GM23338 (cell line): ENCODE measurements at regions not wholly inside any gene's neighbourhood (a gene's known extent, or its start where the extent isn't known, plus 50 kb on each side); places are given as distances from the start of the nearest gene placed in this dataset.

Experiments
- ATAC-seq: fragments of 200-7000 bp; cut with Tn5 transposase; 3 replicates; pipeline ENCODE4 v1.9.1; 2020
- DNase-seq: peaks from one replicate; pipeline ENCODE4 v3.0.0-alpha.2; 2015; ENCODE audit warnings: low spot score
- H2AFZ ChIP-seq: fragments of 200-600 bp; sonication (generic); 2 replicates; pipeline ENCODE4 v1.8.0; 2016; ENCODE audit warnings: antibody characterized with exemption, mild to moderate bottlenecking, moderate library complexity
- H3F3A ChIP-seq: fragments of 200-600 bp; sonication (generic); replicated peaks from 2 replicates; pipeline ENCODE4 v1.8.0; 2017; ENCODE audit warnings: antibody characterized with exemption, mixed run types, low read depth
- H3K27ac ChIP-seq: fragments of 200-600 bp; sonication (generic); 2 replicates; pipeline ENCODE4 v1.6.1; 2016; ENCODE audit warnings: low read depth
- H3K27me3 ChIP-seq: fragments of 200-600 bp; sonication (generic); 2 replicates; pipeline ENCODE4 v1.8.0; 2016; ENCODE audit warnings: mild to moderate bottlenecking, mixed run types, moderate library complexity; ENCODE audit not compliant: insufficient read depth
- H3K36me3 ChIP-seq: fragments of 200-600 bp; sonication (generic); 2 replicates; pipeline ENCODE4 v1.8.0; 2016; ENCODE audit warnings: mild to moderate bottlenecking; ENCODE audit not compliant: insufficient read depth
- H3K4me1 ChIP-seq: fragments of 200-600 bp; sonication (generic); 2 replicates; pipeline ENCODE4 v1.8.0; 2016; ENCODE audit warnings: mild to moderate bottlenecking, moderate library complexity; ENCODE audit not compliant: insufficient read depth
- H3K4me2 ChIP-seq: fragments of 200-600 bp; sonication (generic); 2 replicates; pipeline ENCODE4 v1.7.1; 2017; ENCODE audit warnings: mixed run types
- H3K4me3 ChIP-seq: fragments of 200-600 bp; sonication (generic); 2 replicates; pipeline ENCODE4 v1.6.1; 2016; ENCODE audit warnings: mixed run types
- H3K79me2 ChIP-seq: fragments of 200-600 bp; sonication (generic); replicated peaks from 2 replicates; pipeline ENCODE4 v1.8.0; 2017; ENCODE audit warnings: mild to moderate bottlenecking; ENCODE audit not compliant: insufficient read depth
- H3K9me2 ChIP-seq: fragments of 200-600 bp; sonication (generic); 2 replicates; pipeline ENCODE4 v1.8.0; 2017; ENCODE audit not compliant: insufficient read depth
- H4K20me1 ChIP-seq: fragments of 200-600 bp; sonication (generic); replicated peaks from 2 replicates; pipeline ENCODE4 v1.8.0; 2017; ENCODE audit warnings: mild to moderate bottlenecking; ENCODE audit not compliant: insufficient read depth
- H3K27ac Mint-ChIP-seq: 2 replicates; pipeline ENCODE4 v1.8.0; 2020; ENCODE audit warnings: inconsistent platforms, mild to moderate bottlenecking, moderate library complexity, mixed read lengths
- H3K27me3 Mint-ChIP-seq: 3 replicates; pipeline ENCODE4 v1.8.0; 2022; ENCODE audit warnings: low read depth, mild to moderate bottlenecking, moderate library complexity, mixed read lengths, inconsistent platforms; ENCODE audit not compliant: insufficient read depth, poor library complexity
- H3K36me3 Mint-ChIP-seq: 3 replicates; pipeline ENCODE4 v1.8.0; 2021; ENCODE audit warnings: low read depth, mild to moderate bottlenecking, inconsistent platforms, moderate library complexity, mixed read lengths
- H3K4me1 Mint-ChIP-seq: 3 replicates; pipeline ENCODE4 v1.8.0; 2020; ENCODE audit warnings: mild to moderate bottlenecking, inconsistent platforms, mixed read lengths
- H3K4me3 Mint-ChIP-seq: 3 replicates; pipeline ENCODE4 v1.8.0; 2021; ENCODE audit warnings: moderate library complexity, mild to moderate bottlenecking, inconsistent platforms, mixed read lengths
- H3K9me3 Mint-ChIP-seq: 3 replicates; pipeline ENCODE4 v1.8.0; 2020; ENCODE audit warnings: moderate library complexity, mild to moderate bottlenecking, inconsistent platforms, mixed read lengths
- CREB1 ChIP-seq: fragments of 250-450 bp; sonication (Bioruptor Pico); IDR thresholded peaks from 2 replicates; pipeline ENCODE4 v1.5.0; 2020; ENCODE audit warnings: low read depth, mild to moderate bottlenecking, moderate library complexity
- CTCF ChIP-seq, 2 experiments: fragments of 200-600 bp in 1 of 2; sonication (generic) in 1 of 2; conservative IDR thresholded peaks; 2 replicates each; pipeline versions ENCODE4 v1.5.1 to v1.6.1; 2016 to 2017; ENCODE audit warnings: antibody characterized with exemption in 2 of 2, low read depth in 2 of 2, mild to moderate bottlenecking in 2 of 2, moderate library complexity in 1 of 2
- ETS1 ChIP-seq: IDR thresholded peaks from 2 replicates; pipeline ENCODE4 v1.6.1; 2016; ENCODE audit warnings: antibody characterized with exemption
- EZH2 ChIP-seq: fragments of 200-600 bp; sonication (generic); IDR thresholded peaks from one replicate; pipeline ENCODE4 v1.8.0; 2017; ENCODE audit warnings: antibody characterized with exemption, mild to moderate bottlenecking, low read depth; ENCODE audit not compliant: unreplicated experiment
- EZH2phosphoT487 ChIP-seq: fragments of 200-600 bp; sonication (generic); IDR thresholded peaks from one replicate; pipeline ENCODE4 v1.8.1; 2018; ENCODE audit warnings: antibody characterized with exemption; ENCODE audit not compliant: unreplicated experiment
- JUNB ChIP-seq: IDR thresholded peaks from one replicate; pipeline ENCODE4 v1.6.1; 2016; ENCODE audit warnings: antibody characterized with exemption; ENCODE audit not compliant: unreplicated experiment
- POLR2AphosphoS5 ChIP-seq: IDR thresholded peaks from 2 replicates; pipeline ENCODE4 v1.6.1; 2016; ENCODE audit warnings: antibody characterized with exemption, low read depth
- REST ChIP-seq: IDR thresholded peaks from one replicate; pipeline ENCODE4 v1.6.1; 2018; ENCODE audit warnings: antibody characterized with exemption; ENCODE audit not compliant: unreplicated experiment
- ZNF114 ChIP-seq: fragments of 250-450 bp; sonication (Bioruptor Pico); IDR thresholded peaks from 2 replicates; pipeline ENCODE4 v1.5.0; 2020; ENCODE audit warnings: mild to moderate bottlenecking, moderate library complexity
- ZNF331 ChIP-seq: fragments of 250-450 bp; sonication (Bioruptor Pico); IDR thresholded peaks from 2 replicates; pipeline ENCODE4 v1.5.0; 2020; ENCODE audit warnings: low read depth, mild to moderate bottlenecking, moderate library complexity

GRCh38 chr10:10330418-10330817 lies 687.3 kb upstream of the CELF2 start:
- peaks cover 2% of the 10 kb centered on the region for H3K27me3 Mint-ChIP-seq
- peaks cover 6% of the 10 kb centered on the region for H3K4me1 ChIP-seq
- DNase-seq (no peak), ATAC-seq (no peak)
- H3K36me3 Mint-ChIP-seq = peaks cover 6% of the 10 kb centered on the region; the same call in 2 of the 3 replicates
- H3K27ac Mint-ChIP-seq = no peak overlapping the region
- TF ChIP-seq JUNB (no peak), ZNF331 (CRISPR knock-in tag) (no peak), ETS1 (no peak), ZNF114 (CRISPR knock-in tag) (no peak)
- H3K4me2 ChIP-seq = no peak overlapping the region
- H3K9me3 Mint-ChIP-seq = peaks cover 5% of the 10 kb centered on the region; the same call in 2 of the 3 replicates
- no peaks in the 10 kb centered on the region for H3K36me3 ChIP-seq
- no peak overlapping the region for H3K4me3 ChIP-seq
- H3K27ac ChIP-seq = no peak overlapping the region
- no peaks in the 10 kb centered on the region for H3K27me3 ChIP-seq
- H3F3A ChIP-seq = no peaks in the 10 kb centered on the region
- no peaks in the 10 kb centered on the region for H4K20me1 ChIP-seq
- H3K9me2 ChIP-seq = peaks cover 6% of the 10 kb centered on the region; the same call in 1 of the 2 replicates
- H3K79me2 ChIP-seq = no peaks in the 10 kb centered on the region
- peaks cover 7% of the 10 kb centered on the region; the same call in 2 of the 3 replicates for H3K4me1 Mint-ChIP-seq
- H2AFZ ChIP-seq = no peak overlapping the region
- no peak overlapping the region for H3K4me3 Mint-ChIP-seq

- Histone ChIP-seq H3K27me3 (no peaks in the 10 kb centered on the region), H3K36me3 (no peaks in the 10 kb centered on the region), H3K27ac (no peak overlapping the region), H3K9me2 (peaks cover 6% of the 10 kb centered on the region; the same call in 1 of the 2 replicates), H3K4me3 (no peak overlapping the region), H3K4me2 (0 out of 2 replicates have a peak overlapping the region, but pooled peaks have one; percentile 19), H3F3A (no peaks in the 10 kb centered on the region), H3K4me1 (peaks cover 7% of the 10 kb centered on the region), H4K20me1 (no peaks in the 10 kb centered on the region), H3K79me2 (no peaks in the 10 kb centered on the region), H2AFZ (no peak overlapping the region)
- Mint-ChIP-seq H3K36me3 (peaks cover 6% of the 10 kb centered on the region; the same call in 2 of the 3 replicates), H3K9me3 (peaks cover 5% of the 10 kb centered on the region; the same call in 2 of the 3 replicates), H3K27ac (no peak overlapping the region), H3K4me3 (no peak overlapping the region), H3K4me1 (peaks cover 11% of the 10 kb centered on the region; the same call in 2 of the 3 replicates), H3K27me3 (peaks cover 2% of the 10 kb centered on the region)
- ATAC-seq (no peak), DNase-seq (no peak)
- TF ChIP-seq ZNF331 (CRISPR knock-in tag) (no peak), EZH2 (no peak), REST (no peak), CTCF (conservative IDR thresholded peaks at IDR 0.05; ENCODE audit: low read depth in 2 of 2) (no peak), ZNF114 (CRISPR knock-in tag) (no peak), EZH2phosphoT487 (no peak), POLR2AphosphoS5 (no peak), CREB1 (CRISPR knock-in tag) (no peak), ETS1 (no peak)
Observed at GRCh38 chr10:10332786-10333185, 684.9 kb upstream of the CELF2 start.
